HCT116 (cell line): ENCODE measurements at regions not wholly inside any gene's neighbourhood (a gene's known extent, or its start where the extent isn't known, plus 50 kb on each side); places are given as distances from the start of the nearest gene placed in this dataset.

Experiments used
- ATAC-seq: fragments of 200-7000 bp; cut with Tn5 transposase; 2 replicates; pipeline ENCODE4 v1.9.1; 2020; ENCODE audit warnings: mild to moderate bottlenecking, moderate library complexity
- BruUV-seq: library from RNA; stranded (reverse); fragments of 400-500 nt; replicated peaks from 2 replicates; lab custom pipeline; 2021; lab: Mats Ljungman, UMichigan
- CTCF ChIA-PET: fragments of 300-600 bp; sonication (Branson Sonifier 250); formaldehyde crosslinking; loops from one replicate; lab custom pipeline; 2021; ENCODE audit warnings: antibody characterized with exemption; lab: Charles Lee
- POLR2A ChIA-PET: fragments of 300-600, 350-600 bp; sonication (Branson Sonifier 250); formaldehyde crosslinking; loops from one replicate; lab custom pipeline; 2021; ENCODE audit warnings: antibody characterized with exemption; lab: Charles Lee
- RAD21 ChIA-PET, 2 experiments: fragments of 300-600 bp; sonication (Branson Sonifier 250); formaldehyde crosslinking; loops; one replicate each; lab custom pipeline; 2023; ENCODE audit warnings: low total read pairs in 2 of 2; ENCODE audit not compliant: uncharacterized antibody in 2 of 2, unreplicated experiment in 2 of 2, low non-redundant PET in 1 of 2; lab: Charles Lee
- DNase-seq: peaks from one replicate; pipeline ENCODE4 v3.0.0-alpha.2; 2010; ENCODE audit warnings: low read depth, low spot score
- H2AFZ ChIP-seq: fragments of 200-600 bp; shearing (Covaris generic), sonication (generic); 2 replicates; pipeline ENCODE4 v1.6.1; 2017; ENCODE audit warnings: low read depth, mixed run types, mixed read lengths, antibody characterized with exemption, low read length; ENCODE audit not compliant: poor library complexity, severe bottlenecking
- H3K27ac ChIP-seq: 2 replicates; pipeline ENCODE4 v1.5.1; 2012; ENCODE audit warnings: low read depth, low read length
- H3K27me3 ChIP-seq: fragments of 200-600 bp; sonication (generic); 2 replicates; pipeline ENCODE4 v1.6.1; 2016; ENCODE audit warnings: mixed run types, low read length, mixed read lengths; ENCODE audit not compliant: insufficient read depth
- H3K36me3 ChIP-seq, 2 experiments: fragments of 200-500 bp in 1 of 2; fragments of 200-600 bp in 1 of 2; sonication (Bioruptor generic) in 1 of 2; sonication (generic) in 1 of 2; 2 replicates each; pipeline versions ENCODE4 v1.5.1 to v1.6.1; 2014 to 2016; ENCODE audit warnings: low read length in 2 of 2, inconsistent platforms in 1 of 2, mixed read lengths in 1 of 2, mixed run types in 1 of 2; ENCODE audit not compliant: insufficient read depth in 2 of 2, control insufficient read depth in 1 of 2
- H3K4me1 ChIP-seq, 2 experiments: fragments of 200-600 bp in 1 of 2; sonication (generic) in 1 of 2; 2 replicates each; pipeline versions ENCODE4 v1.5.1 to v1.6.1; 2012 to 2017; ENCODE audit warnings: low read length in 2 of 2, inconsistent platforms in 1 of 2, mild to moderate bottlenecking in 1 of 2, mixed read lengths in 1 of 2, mixed run types in 1 of 2, moderate library complexity in 1 of 2; ENCODE audit not compliant: insufficient read depth in 2 of 2, control insufficient read depth in 1 of 2
- H3K4me2 ChIP-seq: fragments of 200-600 bp; sonication (generic); 2 replicates; pipeline ENCODE4 v1.6.1; 2017; ENCODE audit warnings: mixed run types, low read length, mixed read lengths
- H3K4me3 ChIP-seq, 2 experiments: fragments of 200-600 bp in 1 of 2; sonication (generic) in 1 of 2; replicated peaks in 1 of 2; 2 replicates each; pipeline ENCODE4 v1.5.1; 2011 to 2016; ENCODE audit warnings: low read length in 2 of 2, control low read depth in 1 of 2, low read depth in 1 of 2, mild to moderate bottlenecking in 1 of 2, mixed read lengths in 1 of 2, mixed run types in 1 of 2
- H3K79me2 ChIP-seq: fragments of 200-600 bp; sonication (generic); 2 replicates; pipeline ENCODE4 v1.6.1; 2017; ENCODE audit warnings: mild to moderate bottlenecking, mixed run types, low read length, moderate library complexity, mixed read lengths; ENCODE audit not compliant: insufficient read depth
- H3K9ac ChIP-seq: fragments of 200-600 bp; sonication (generic); 2 replicates; pipeline ENCODE4 v1.6.1; 2016; ENCODE audit warnings: low read length, mixed read lengths
- H3K9me2 ChIP-seq: fragments of 200-600 bp; sonication (generic), shearing (Covaris generic); 2 replicates; pipeline ENCODE4 v1.6.1; 2017; ENCODE audit warnings: mixed run types, mild to moderate bottlenecking, moderate library complexity; ENCODE audit not compliant: insufficient read depth
- H3K9me3 ChIP-seq, 2 experiments: fragments of 200-500 bp in 1 of 2; fragments of 200-600 bp in 1 of 2; sonication (Bioruptor generic) in 1 of 2; sonication (generic) in 1 of 2; 2 replicates each; pipeline ENCODE4 v1.6.1; 2014 to 2017; ENCODE audit warnings: low read length in 2 of 2, mixed read lengths in 2 of 2, inconsistent platforms in 1 of 2, low read depth in 1 of 2, mild to moderate bottlenecking in 1 of 2, mixed run types in 1 of 2, moderate library complexity in 1 of 2; ENCODE audit not compliant: control insufficient read depth in 1 of 2, insufficient read depth in 1 of 2
- H4K20me1 ChIP-seq: fragments of 200-600 bp; sonication (generic), shearing (Covaris generic); 2 replicates; pipeline ENCODE4 v1.6.1; 2017; ENCODE audit warnings: mixed run types, mild to moderate bottlenecking, moderate library complexity; ENCODE audit not compliant: insufficient read depth
- EGR1 ChIP-seq: IDR thresholded peaks from 2 replicates; pipeline ENCODE4 v1.6.1; 2012; ENCODE audit warnings: low read depth
- JUND ChIP-seq: IDR thresholded peaks from 2 replicates; pipeline ENCODE4 v1.6.1; 2012
- MAX ChIP-seq: IDR thresholded peaks from 2 replicates; pipeline ENCODE4 v1.6.1; 2012
- RAD21 ChIP-seq: IDR thresholded peaks from 2 replicates; pipeline ENCODE4 v1.6.1; 2012; ENCODE audit warnings: low read depth, mild to moderate bottlenecking
- SIN3A ChIP-seq: IDR thresholded peaks from 2 replicates; pipeline ENCODE4 v1.6.1; 2012; ENCODE audit warnings: low read depth
- SP1 ChIP-seq: IDR thresholded peaks from 2 replicates; pipeline ENCODE4 v1.6.1; 2012; ENCODE audit warnings: low read depth
- YY1 ChIP-seq: IDR thresholded peaks from 2 replicates; pipeline ENCODE4 v1.6.1; 2011; ENCODE audit warnings: low read length, low read depth, moderate library complexity, mild to moderate bottlenecking; ENCODE audit not compliant: insufficient replicate concordance; ENCODE audit errors: extremely low read depth
- ZBTB33 ChIP-seq: IDR thresholded peaks from 2 replicates; pipeline ENCODE4 v1.6.1; 2011; ENCODE audit warnings: mild to moderate bottlenecking, low read length, moderate library complexity; ENCODE audit not compliant: insufficient replicate concordance; ENCODE audit errors: extremely low read depth
- ZNF274 ChIP-seq: fragments of 200-500 bp; sonication (Bioruptor generic); IDR thresholded peaks from 2 replicates; pipeline ENCODE4 v1.6.1; 2014; ENCODE audit warnings: mild to moderate bottlenecking, low read depth, low read length, inconsistent platforms
- intact Hi-C: fragments of 100-400 bp; cut with micrococcal nuclease; formaldehyde crosslinking; loops from 2 replicates; pipeline ENCODE4 v1.10.0; 2022

- no peak overlapping the region for H3K4me2 ChIP-seq
- no peaks in the 10 kb centered on the region for H3K9me2 ChIP-seq
- no peaks in the 10 kb centered on the region for H3K4me1 ChIP-seq
- H3K4me3 ChIP-seq: no peak overlapping the region
- H3K36me3 ChIP-seq: no peaks in the 10 kb centered on the region
- H3K79me2 ChIP-seq: no peaks in the 10 kb centered on the region
- no peaks in the 10 kb centered on the region for H4K20me1 ChIP-seq
- H3K27me3 ChIP-seq: peaks cover 9% of the 10 kb centered on the region; the same call in 1 of the 2 replicates
- intact Hi-C loops: no loop called here
- ATAC-seq: no peak
- ChIA-PET RAD21 (interaction anchor here in 1 of 2 experiments (0.8 kb wide), 1 partner anchor 219 kb away, joined by 3 read pairs; no protein-coding TSS in a partner anchor), POLR2A (no interaction called here), CTCF (no interaction called here)
- no peak overlapping the region for H3K9ac ChIP-seq
- no TSS peak for BruUV-seq
- DNase-seq: no peak
- no peak for TF ChIP-seq SIN3A
- no peak for TF ChIP-seq YY1
- no peak for TF ChIP-seq RAD21
- no peak for TF ChIP-seq ZBTB33
- no peak for TF ChIP-seq JUND
- TF ChIP-seq EGR1: no peak
- TF ChIP-seq SP1: no peak
- no peak for TF ChIP-seq MAX
- TF ChIP-seq ZNF274: no peak
- H2AFZ ChIP-seq: no peak overlapping the region
- no peak overlapping the region for H3K27ac ChIP-seq
- H3K9me3 ChIP-seq: no peaks in the 10 kb centered on the region
These were observed 81.2 kb downstream of the NHLRC3 start for GRCh38 chr13:39119422-39119821.
